CD14-positive monocyte (primary cell): ENCODE measurements at regions not wholly inside any gene's neighbourhood (a gene's known extent, or its start where the extent isn't known, plus 50 kb on each side); places are given as distances from the start of the nearest gene placed in this dataset.

Experiments used
- DNase-seq, 3 donors: peaks; one replicate each; pipeline ENCODE4 v3.0.0-alpha.2; 2011 to 2022
- H2AFZ ChIP-seq: 2 replicates; pipeline ENCODE4 v1.6.0; 2012; ENCODE audit warnings: mild to moderate bottlenecking, low read depth, low read length, inconsistent platforms; ENCODE audit not compliant: insufficient read depth, poor library complexity, severe bottlenecking
- H3K27ac ChIP-seq, 2 donors: 1 replicate in 1 of 2; 2 replicates in 1 of 2; pipeline ENCODE4 v1.5.1; 2012 to 2013; ENCODE audit warnings: low read length in 2 of 2, control low read depth in 1 of 2, inconsistent platforms in 1 of 2, low read depth in 1 of 2, mild to moderate bottlenecking in 1 of 2
- H3K27me3 ChIP-seq, 2 donors: one replicate each; pipeline versions ENCODE4 v1.6.0 to v1.6.1; 2011 to 2013; ENCODE audit warnings: low read length in 2 of 2; ENCODE audit not compliant: control insufficient read depth in 2 of 2, insufficient read depth in 2 of 2
- H3K36me3 ChIP-seq, 2 donors: replicated peaks in 1 of 2; 1 replicate in 1 of 2; 2 replicates in 1 of 2; pipeline versions ENCODE4 v1.5.1 to v1.6.1; 2012 to 2013; ENCODE audit warnings: low read length in 2 of 2, control low read depth in 1 of 2, inconsistent platforms in 1 of 2, mild to moderate bottlenecking in 1 of 2; ENCODE audit not compliant: insufficient read depth in 2 of 2, control insufficient read depth in 1 of 2
- H3K4me1 ChIP-seq, 2 donors: 1 replicate in 1 of 2; 2 replicates in 1 of 2; pipeline versions ENCODE4 v1.5.1 to v1.6.1; 2012 to 2013; ENCODE audit warnings: low read length in 2 of 2, control low read depth in 1 of 2, inconsistent platforms in 1 of 2, mild to moderate bottlenecking in 1 of 2, moderate library complexity in 1 of 2; ENCODE audit not compliant: insufficient read depth in 2 of 2, control insufficient read depth in 1 of 2
- H3K4me2 ChIP-seq: replicated peaks from 2 replicates; pipeline ENCODE3; 2012; ENCODE audit warnings: low read length, moderate library complexity, mild to moderate bottlenecking; ENCODE audit not compliant: poor library complexity, severe bottlenecking; ENCODE audit errors: extremely low read depth
- H3K4me3 ChIP-seq, 3 experiments: fragments of 200-600 bp in 1 of 3; sonication (generic) in 1 of 3; replicated peaks in 1 of 3; 1 replicate in 2 of 3; 2 replicates in 1 of 3; pipeline ENCODE4 v1.5.1; 2011 to 2013; ENCODE audit warnings: low read length in 3 of 3, mild to moderate bottlenecking in 3 of 3, control low read depth in 2 of 3, low read depth in 2 of 3, inconsistent platforms in 1 of 3, moderate library complexity in 1 of 3
- H3K79me2 ChIP-seq: 2 replicates; pipeline ENCODE4 v1.6.0; 2012; ENCODE audit warnings: mild to moderate bottlenecking, control low read depth, inconsistent platforms, low read length, moderate library complexity; ENCODE audit not compliant: insufficient read depth
- H3K9ac ChIP-seq: 2 replicates; pipeline ENCODE4 v1.6.0; 2017; ENCODE audit warnings: low read length, mild to moderate bottlenecking; ENCODE audit not compliant: insufficient read depth, poor library complexity, severe bottlenecking
- H3K9me3 ChIP-seq, 2 donors: replicated peaks in 1 of 2; 1 replicate in 1 of 2; 2 replicates in 1 of 2; pipeline versions ENCODE4 v1.5.1 to v1.6.1; 2012 to 2013; ENCODE audit warnings: low read length in 2 of 2, control low read depth in 1 of 2; ENCODE audit not compliant: control insufficient read depth in 1 of 2, insufficient read depth in 1 of 2
- H4K20me1 ChIP-seq: 2 replicates; pipeline ENCODE4 v1.6.0; 2012; ENCODE audit warnings: mild to moderate bottlenecking, low read length, control low read depth, moderate library complexity; ENCODE audit not compliant: insufficient read depth
- H3K27ac Mint-ChIP-seq, 7 donors: one replicate each; pipeline ENCODE4 v1.8.0; 2020; ENCODE audit warnings: mild to moderate bottlenecking in 7 of 7, mixed read lengths in 7 of 7, moderate library complexity in 6 of 7, inconsistent platforms in 2 of 7
- H3K27me3 Mint-ChIP-seq, 3 donors: one replicate each; pipeline ENCODE4 v1.8.0; 2021 to 2022; ENCODE audit warnings: low read depth in 3 of 3, mild to moderate bottlenecking in 3 of 3, mixed read lengths in 3 of 3, moderate library complexity in 3 of 3, inconsistent platforms in 1 of 3
- H3K36me3 Mint-ChIP-seq, 2 donors: one replicate each; pipeline ENCODE4 v1.8.0; 2020; ENCODE audit warnings: mixed read lengths in 2 of 2, inconsistent platforms in 1 of 2, mild to moderate bottlenecking in 1 of 2
- H3K4me1 Mint-ChIP-seq: one replicate; pipeline ENCODE4 v1.8.0; 2020; ENCODE audit warnings: mild to moderate bottlenecking, mixed read lengths
- H3K4me3 Mint-ChIP-seq, 2 donors: one replicate each; pipeline ENCODE4 v1.8.0; 2020; ENCODE audit warnings: mild to moderate bottlenecking in 2 of 2, mixed read lengths in 2 of 2, moderate library complexity in 1 of 2
- H3K9me3 Mint-ChIP-seq, 7 donors: one replicate each; pipeline ENCODE4 v1.8.0; 2020 to 2022; ENCODE audit warnings: mixed read lengths in 7 of 7, mild to moderate bottlenecking in 6 of 7, moderate library complexity in 6 of 7, inconsistent platforms in 2 of 7
- CTCF ChIP-seq: fragments of 200-600 bp; IDR thresholded peaks from one replicate; pipeline ENCODE4 v1.8.0; 2022; ENCODE audit warnings: antibody characterized with exemption, mild to moderate bottlenecking
- WGBS: methylation state at CpG from one replicate; pipeline ENCODE4 v1.1.5; 2013; ENCODE audit warnings: missing lambda C conversion rate; ENCODE audit not compliant: insufficient coverage; 5-methylcytosine and 5-hydroxymethylcytosine counted together
- intact Hi-C, 2 donors: fragments of 100-400 bp; cut with micrococcal nuclease; formaldehyde crosslinking; loops; one replicate each; pipeline versions ENCODE4 v1.15.0 to v1.15.1; 2023

GRCh38 chr10:23675585-23675984, 236.7 kb downstream of the OTUD1 start:
- Mint-ChIP-seq H3K9me3 (peaks cover under 1 to 10% (median 2%) of the 10 kb centered on the region in 7 donors), H3K4me1 (no peaks in the 10 kb centered on the region), H3K36me3 (no peaks in the 10 kb centered on the region), H3K27me3 (peaks cover 2 to 16% (median 3%) of the 10 kb centered on the region in 3 donors), H3K4me3 (no peak overlapping the region), H3K27ac (no peak overlapping the region)
- no peak for TF ChIP-seq CTCF
- no CpG with 5 or more reads among the region's 2 CpGs for WGBS
- no peak for DNase-seq
- H3K4me3 ChIP-seq = no peak overlapping the region
- H3K27ac ChIP-seq = no peak overlapping the region
- H3K4me2 ChIP-seq = no peak overlapping the region
- H3K36me3 ChIP-seq = no peaks in the 10 kb centered on the region
- no peaks in the 10 kb centered on the region for H3K79me2 ChIP-seq
- no peaks in the 10 kb centered on the region for H4K20me1 ChIP-seq
- H3K27me3 ChIP-seq = no peaks in the 10 kb centered on the region
- no peaks in the 10 kb centered on the region for H3K9me3 ChIP-seq
- H3K4me1 ChIP-seq = no peaks in the 10 kb centered on the region
- no peak overlapping the region for H2AFZ ChIP-seq
- H3K9ac ChIP-seq = no peak overlapping the region
- intact Hi-C loops = no loop called here

DNA sequence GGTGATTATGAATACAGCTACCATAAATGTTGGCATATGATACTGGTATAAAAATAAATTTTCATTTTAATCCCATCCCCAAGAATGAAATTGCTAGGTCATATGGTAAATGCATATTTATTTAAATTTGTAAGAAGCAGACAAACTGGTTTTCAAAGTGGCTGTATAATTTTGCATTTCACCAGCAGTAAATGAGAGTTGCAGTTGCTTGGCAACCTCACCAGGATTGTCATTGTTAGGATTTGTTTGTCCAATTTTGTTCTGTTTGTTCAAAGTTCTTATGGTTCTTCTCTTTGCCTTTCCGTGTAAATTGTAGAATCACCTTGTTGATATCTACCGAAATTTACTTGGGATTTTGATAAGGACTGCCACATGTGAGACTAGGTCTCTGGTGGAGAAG, 237.4 kb downstream of the OTUD1 start:
- Histone ChIP-seq H3K27ac (no peak overlapping the region), H3K27me3 (no peaks in the 10 kb centered on the region), H3K36me3 (no peaks in the 10 kb centered on the region), H3K9ac (no peak overlapping the region), H2AFZ (no peak overlapping the region), H3K9me3 (no peaks in the 10 kb centered on the region), H3K4me2 (no peak overlapping the region), H3K4me3 (no peak overlapping the region), H3K79me2 (no peaks in the 10 kb centered on the region), H4K20me1 (no peaks in the 10 kb centered on the region), H3K4me1 (no peaks in the 10 kb centered on the region)
- 100% methylated on average over 2 of the region's 2 CpGs for WGBS
- Mint-ChIP-seq H3K4me1 (no peaks in the 10 kb centered on the region), H3K27ac (no peak overlapping the region), H3K4me3 (no peak overlapping the region), H3K36me3 (no peaks in the 10 kb centered on the region), H3K27me3 (peaks cover 2 to 13% (median 3%) of the 10 kb centered on the region in 3 donors), H3K9me3 (peaks cover 2 to 9% (median 3%) of the 10 kb centered on the region in 7 donors)
- intact Hi-C loops = no loop called here
- DNase-seq = no peak
- no peak for TF ChIP-seq CTCF
